GM18909 (cell line): ENCODE measurements at regions not wholly inside any gene's neighbourhood (a gene's known extent, or its start where the extent isn't known, plus 50 kb on each side); places are given as distances from the start of the nearest gene placed in this dataset.

Source experiments
- ATAC-seq: cut with Tn5 transposase; IDR thresholded peaks from one replicate; pipeline ENCODE4 v1.9.1; 2021; ENCODE audit warnings: mild to moderate bottlenecking; ENCODE audit not compliant: unreplicated experiment, poor library complexity

GRCh38 chr10:21164687-21165086 lies 267.6 kb upstream of the NEBL start:
- no peak for ATAC-seq

- ATAC-seq, result no peak
These were observed 265.8 kb upstream of the NEBL start for GRCh38 chr10:21162948-21163347.

DNA sequence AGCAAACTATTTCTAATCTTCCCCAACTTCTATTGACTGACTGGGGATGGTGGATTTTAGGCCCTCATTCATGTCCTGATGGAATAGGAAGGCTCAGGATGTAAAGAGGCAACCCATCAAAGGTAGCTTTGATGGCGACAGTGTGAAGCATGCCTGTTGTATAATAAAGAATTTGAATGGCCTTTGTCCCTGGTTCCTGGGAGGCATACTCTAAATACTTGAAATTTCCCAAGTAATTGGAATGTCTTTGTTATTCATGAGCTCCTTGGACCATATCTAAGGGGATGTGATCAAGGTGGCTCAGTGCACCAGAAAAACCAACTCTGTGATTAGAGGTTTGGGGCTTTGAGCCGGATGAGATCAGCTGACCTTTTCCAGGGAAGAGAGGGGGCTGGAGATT lies 264.5 kb upstream of the NEBL start:
- no peak for ATAC-seq

DNA sequence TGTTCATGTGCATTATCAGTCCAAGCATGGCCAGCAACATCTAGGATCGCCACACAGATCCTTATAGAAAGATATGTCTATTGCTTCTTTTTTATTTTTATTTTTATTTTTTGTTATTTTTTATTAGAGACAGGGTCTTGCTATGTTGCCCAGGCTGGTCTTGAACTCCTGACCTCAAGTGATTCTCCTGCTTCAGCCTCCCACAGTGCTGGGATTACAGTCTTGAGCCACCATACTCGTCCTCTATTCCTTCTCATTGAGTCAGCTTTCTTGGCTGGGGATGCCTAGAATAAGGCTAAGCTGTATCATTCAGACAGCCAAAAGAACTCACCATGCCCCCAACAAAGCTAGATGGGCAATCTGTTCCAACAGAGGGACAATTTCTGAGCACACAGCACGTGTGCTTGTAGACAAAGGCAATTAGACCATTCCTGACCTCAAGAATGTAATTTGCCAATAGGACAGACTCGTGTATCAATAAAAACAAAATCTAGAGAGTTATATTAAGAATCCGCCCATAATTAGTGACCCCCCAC lies 264.0 kb upstream of the NEBL start:
- no peak for ATAC-seq

GRCh38 chr10:21160116-21160515 lies 263.0 kb upstream of the NEBL start:
- no peak for ATAC-seq

DNA sequence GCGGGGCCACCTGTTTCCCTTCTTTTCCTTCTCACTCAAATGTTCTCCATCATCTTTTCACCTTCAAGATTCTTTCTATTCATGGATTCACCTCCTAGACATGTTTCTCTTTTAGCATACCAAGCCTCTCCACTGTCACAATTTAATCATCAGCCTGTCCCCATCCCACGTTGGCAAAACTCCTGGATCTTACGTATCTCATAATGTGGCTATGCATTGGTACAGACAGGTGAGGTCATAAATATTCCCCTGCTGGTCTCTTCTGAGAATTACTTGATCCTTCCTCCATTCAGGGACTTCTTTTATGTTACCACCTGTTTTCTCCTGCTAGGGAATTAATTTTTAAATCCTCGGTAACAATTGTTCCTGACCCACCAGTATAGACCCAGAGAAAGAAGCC lies 262.6 kb upstream of the NEBL start:
- no peak for ATAC-seq

DNA sequence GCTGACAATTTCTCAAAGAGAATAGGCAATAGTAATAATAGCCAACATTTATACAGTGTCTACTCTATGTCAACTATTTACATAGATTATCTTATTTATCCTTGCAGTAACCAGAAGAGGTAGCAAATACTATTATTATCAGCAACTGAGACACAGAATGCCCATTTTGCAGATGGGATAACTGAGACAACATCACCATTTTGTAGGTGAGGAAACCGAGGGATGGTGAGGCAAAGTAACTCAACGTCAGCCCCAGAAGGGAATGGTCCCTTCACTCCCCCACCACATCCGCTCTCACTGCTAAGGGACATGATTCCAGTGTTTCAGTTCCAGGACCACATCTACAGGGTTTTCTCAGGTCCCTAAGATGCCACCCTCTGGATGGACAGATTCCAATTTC lies 261.2 kb upstream of the NEBL start:
- no peak for ATAC-seq

DNA sequence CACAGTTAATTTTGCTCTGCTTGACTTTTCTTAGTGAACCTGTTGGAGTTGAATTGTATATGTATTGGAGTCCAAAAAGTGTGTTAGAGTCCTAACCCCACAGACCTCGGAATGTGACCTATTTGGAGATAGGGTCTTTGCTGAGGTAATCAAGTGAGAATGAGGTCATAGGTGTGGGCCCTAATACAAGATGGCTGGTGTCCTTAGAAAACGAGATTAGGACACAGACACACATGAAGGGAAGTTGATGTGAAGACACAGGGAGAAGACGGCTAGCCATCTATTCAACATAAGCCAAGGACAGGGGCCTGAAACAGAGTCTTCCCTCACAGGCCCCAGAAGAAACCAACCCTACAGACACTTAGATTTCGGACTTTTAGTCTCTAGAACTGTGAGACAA lies 260.6 kb upstream of the NEBL start:
- no peak for ATAC-seq

GRCh38 chr10:21150166-21150565 lies 253.1 kb upstream of the NEBL start:
- no peak for ATAC-seq

- ATAC-seq, result no peak
These were observed 249.3 kb upstream of the NEBL start for GRCh38 chr10:21146436-21146789.

DNA sequence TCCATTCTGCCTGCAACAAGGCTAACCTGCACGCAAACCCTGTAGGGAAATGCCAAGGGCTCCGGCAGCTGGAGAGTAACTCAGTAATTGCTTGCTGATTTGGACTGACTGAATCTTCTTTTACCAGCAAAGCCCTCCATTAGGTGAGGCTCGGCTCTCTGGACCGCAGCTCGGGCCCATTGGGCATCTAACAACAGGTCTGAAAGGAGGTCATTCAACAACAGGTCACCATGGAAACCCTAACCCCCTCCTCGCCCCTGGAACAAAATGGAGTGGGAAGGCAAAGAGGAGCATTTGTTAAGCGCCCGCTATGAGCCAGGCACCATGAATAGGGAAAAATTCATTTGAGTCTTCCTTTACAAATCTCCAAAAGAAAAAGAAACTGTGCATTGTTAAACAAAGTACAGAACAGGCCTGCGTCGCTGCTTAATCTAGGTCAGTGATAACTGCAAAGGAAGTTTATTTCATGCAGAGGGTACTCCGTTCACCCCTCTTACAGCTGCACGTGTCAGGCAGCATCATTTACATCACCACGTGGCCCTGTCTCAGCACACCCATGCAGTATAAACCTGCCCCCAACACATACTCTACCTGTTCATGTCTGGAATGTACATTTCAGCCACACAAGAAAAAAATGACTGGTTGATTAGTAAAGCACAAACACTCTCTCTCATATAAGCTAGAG lies 248.8 kb upstream of the NEBL start:
- no peak for ATAC-seq

- ATAC-seq, result no peak
These were observed 246.9 kb upstream of the NEBL start for GRCh38 chr10:21144047-21144446.

- ATAC-seq, result no peak
These were observed 244.9 kb upstream of the NEBL start for GRCh38 chr10:21141946-21142492.

- no peak for ATAC-seq
These were observed 241.7 kb upstream of the NEBL start for GRCh38 chr10:21138769-21139340.

- no peak for ATAC-seq
These were observed 238.2 kb upstream of the NEBL start for GRCh38 chr10:21135023-21135931.

GRCh38 chr10:21134645-21135022 lies 237.5 kb upstream of the NEBL start:
- ATAC-seq, result no peak

- peak; percentile 65 for ATAC-seq
These were observed 233.8 kb upstream of the NEBL start for GRCh38 chr10:21130683-21131442.

GRCh38 chr10:21130108-21130507 lies 233.0 kb upstream of the NEBL start:
- ATAC-seq, result no peak

GRCh38 chr10:21125471-21126228 lies 228.5 kb upstream of the NEBL start:
- ATAC-seq, result no peak

GRCh38 chr10:21122907-21123306 lies 225.8 kb upstream of the NEBL start:
- no peak for ATAC-seq
